SU-DHL-6 (cell line): ENCODE measurements at regions not wholly inside any gene's neighbourhood (a gene's known extent, or its start where the extent isn't known, plus 50 kb on each side); places are given as distances from the start of the nearest gene placed in this dataset.

Experiments
- H2AFZ ChIP-seq: fragments of 200-600 bp; sonication (generic); 2 replicates; pipeline ENCODE4 v1.6.1; 2014; ENCODE audit warnings: low read depth, mild to moderate bottlenecking, moderate library complexity, mixed read lengths, antibody characterized with exemption, low read length; ENCODE audit not compliant: severe bottlenecking
- H3F3A ChIP-seq: fragments of 200-600 bp; shearing (Covaris generic); 2 replicates; pipeline ENCODE4 v1.6.0; 2016; ENCODE audit warnings: antibody characterized with exemption, mild to moderate bottlenecking; ENCODE audit not compliant: insufficient read depth
- H3K27ac ChIP-seq: fragments of 200-600 bp; sonication (generic); 2 replicates; pipeline ENCODE4 v1.5.1; 2016; ENCODE audit warnings: low read depth, mild to moderate bottlenecking, low read length, moderate library complexity, mixed read lengths
- H3K27me3 ChIP-seq: fragments of 200-600 bp; sonication (generic), shearing (Covaris generic); 2 replicates; pipeline ENCODE4 v1.6.0; 2014; ENCODE audit warnings: mild to moderate bottlenecking, low read length
- H3K36me3 ChIP-seq: fragments of 200-600 bp; sonication (generic); 2 replicates; pipeline ENCODE4 v1.6.1; 2014; ENCODE audit warnings: mild to moderate bottlenecking, low read length, mixed read lengths
- H3K4me2 ChIP-seq: fragments of 300-600, 200-600 bp; shearing (Covaris generic), sonication (generic); 2 replicates; pipeline ENCODE4 v1.6.0; 2014; ENCODE audit warnings: low read length, low read depth, mild to moderate bottlenecking; ENCODE audit not compliant: poor library complexity, severe bottlenecking
- H3K4me3 ChIP-seq: fragments of 200-600 bp; sonication (generic); 2 replicates; pipeline ENCODE4 v1.5.1; 2014; ENCODE audit warnings: antibody characterized with exemption, low read length, mild to moderate bottlenecking, mixed read lengths; ENCODE audit not compliant: insufficient read depth, poor library complexity, severe bottlenecking
- H3K79me2 ChIP-seq: fragments of 200-600 bp; sonication (generic); 2 replicates; pipeline ENCODE4 v1.6.1; 2014; ENCODE audit warnings: mild to moderate bottlenecking, low read length, moderate library complexity; ENCODE audit not compliant: insufficient read depth
- H3K9ac ChIP-seq: fragments of 200-600 bp; sonication (generic); 2 replicates; pipeline ENCODE4 v1.7.0; 2014; ENCODE audit warnings: mild to moderate bottlenecking, low read length
- H3K9me2 ChIP-seq: fragments of 200-600 bp; sonication (generic); replicated peaks from 2 replicates; pipeline ENCODE4 v1.6.1; 2014; ENCODE audit warnings: low read length; ENCODE audit not compliant: insufficient read depth
- H3K9me3 ChIP-seq: fragments of 200-600 bp; sonication (generic); 2 replicates; pipeline ENCODE4 v1.6.1; 2014; ENCODE audit warnings: low read length, mixed read lengths; ENCODE audit not compliant: insufficient read depth
- H4K20me1 ChIP-seq: fragments of 200-600 bp; sonication (generic); 2 replicates; pipeline ENCODE4 v1.6.1; 2014; ENCODE audit warnings: low read depth, mild to moderate bottlenecking, antibody characterized with exemption, low read length, moderate library complexity, mixed read lengths
- CTCF ChIP-seq: fragments of 200-600 bp; sonication (generic); IDR thresholded peaks from one replicate; pipeline ENCODE4 v1.5.1; 2017; ENCODE audit warnings: antibody characterized with exemption, mild to moderate bottlenecking, low read length, moderate library complexity; ENCODE audit not compliant: insufficient read depth, poor library complexity, severe bottlenecking
- EZH2phosphoT487 ChIP-seq: fragments of 200-600 bp; sonication (generic), shearing (Covaris generic); conservative IDR thresholded peaks from 2 replicates; pipeline ENCODE4 v1.6.1; 2018; ENCODE audit warnings: mild to moderate bottlenecking, antibody characterized with exemption, low read length, moderate library complexity, mixed read lengths

GRCh38 chr13:33636243-33636642 is 181.7 kb upstream of the RFC3 start:
- Histone ChIP-seq H3K27me3 (no peaks in the 10 kb centered on the region), H3K4me2 (no peak overlapping the region), H2AFZ (no peak overlapping the region), H3K9ac (no peak overlapping the region), H3K27ac (no peak overlapping the region), H3F3A (no peaks in the 10 kb centered on the region), H3K9me2 (no peaks in the 10 kb centered on the region), H3K79me2 (no peaks in the 10 kb centered on the region), H4K20me1 (no peaks in the 10 kb centered on the region), H3K9me3 (no peaks in the 10 kb centered on the region), H3K4me3 (no peak overlapping the region), H3K36me3 (no peaks in the 10 kb centered on the region)
- TF ChIP-seq CTCF (no peak), EZH2phosphoT487 (no peak)

DNA sequence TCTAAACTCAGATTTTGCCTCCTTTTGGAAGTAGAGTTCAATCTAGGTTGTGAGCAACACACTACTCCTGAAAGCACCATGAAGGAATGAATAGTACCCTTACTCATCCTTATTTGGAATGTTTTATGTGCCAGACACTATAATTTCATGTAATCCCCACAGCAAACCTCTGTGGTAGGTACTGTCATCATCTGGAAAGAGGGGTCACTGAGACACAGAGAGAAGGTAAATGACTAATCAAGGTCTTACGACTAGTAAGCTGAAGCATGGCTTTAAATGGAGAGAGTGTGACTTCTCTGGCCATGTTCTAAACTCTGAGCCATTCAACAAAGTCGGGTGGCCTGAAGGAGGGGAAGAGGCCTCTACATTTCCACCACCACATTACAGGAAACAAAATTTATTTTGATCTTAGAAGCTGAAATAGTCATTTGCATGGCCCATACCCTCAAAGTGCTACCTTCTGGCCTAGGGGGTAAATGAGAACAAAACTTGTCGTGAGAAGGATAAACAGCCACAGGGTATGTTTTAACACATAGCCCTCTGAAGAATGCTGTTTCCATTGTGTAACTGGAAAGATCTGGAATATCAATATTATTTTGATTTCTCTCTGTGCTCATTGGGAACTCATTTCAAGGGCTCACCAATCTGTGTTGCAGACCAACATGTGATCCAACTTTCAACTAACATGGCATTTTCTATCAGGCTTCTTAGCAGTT is 180.8 kb upstream of the RFC3 start:
- H3K79me2 ChIP-seq: no peaks in the 10 kb centered on the region
- H3K36me3 ChIP-seq: no peaks in the 10 kb centered on the region
- no peak overlapping the region for H3K27ac ChIP-seq
- no peaks in the 10 kb centered on the region for H3K27me3 ChIP-seq
- H3F3A ChIP-seq: no peaks in the 10 kb centered on the region
- H4K20me1 ChIP-seq: no peaks in the 10 kb centered on the region
- no peaks in the 10 kb centered on the region for H3K9me2 ChIP-seq
- no peaks in the 10 kb centered on the region for H3K9me3 ChIP-seq
- no peak overlapping the region for H3K9ac ChIP-seq
- no peak overlapping the region for H3K4me2 ChIP-seq
- H2AFZ ChIP-seq: no peak overlapping the region
- TF ChIP-seq EZH2phosphoT487 (no peak), CTCF (no peak)
- no peak overlapping the region for H3K4me3 ChIP-seq

GRCh38 chr13:33637978-33638743 is 179.8 kb upstream of the RFC3 start:
- H3K4me3 ChIP-seq: no peak overlapping the region
- no peak overlapping the region for H2AFZ ChIP-seq
- no peaks in the 10 kb centered on the region for H3K79me2 ChIP-seq
- H4K20me1 ChIP-seq: no peaks in the 10 kb centered on the region
- H3K9ac ChIP-seq: no peak overlapping the region
- TF ChIP-seq EZH2phosphoT487 (no peak), CTCF (no peak)
- H3K9me2 ChIP-seq: no peaks in the 10 kb centered on the region
- no peaks in the 10 kb centered on the region for H3K27me3 ChIP-seq
- H3K27ac ChIP-seq: no peak overlapping the region
- no peaks in the 10 kb centered on the region for H3K36me3 ChIP-seq
- H3F3A ChIP-seq: no peaks in the 10 kb centered on the region
- no peaks in the 10 kb centered on the region for H3K9me3 ChIP-seq
- no peak overlapping the region for H3K4me2 ChIP-seq
